Peyer's patch (tissue), 4 donors: ENCODE measurements at regions not wholly inside any gene's neighbourhood (a gene's known extent, or its start where the extent isn't known, plus 50 kb on each side); places are given as distances from the start of the nearest gene placed in this dataset.

Source experiments
- POLR2A ChIP-seq, 2 donors: fragments of 450-650 bp; IDR thresholded peaks; one replicate each; pipeline ENCODE4 v1.5.1; 2017; ENCODE audit warnings: antibody characterized with exemption in 2 of 2, mild to moderate bottlenecking in 2 of 2, moderate library complexity in 2 of 2
- TF ChIP-seq, protein P1 (sequence below), 6 experiments: fragments of 450-650 bp in 4 of 6; fragments of 200-600 bp in 2 of 6; sonication (generic) in 1 of 6; IDR thresholded peaks; one replicate each; pipeline ENCODE4 v1.5.1; 2017 to 2019; ENCODE audit warnings: antibody characterized with exemption in 6 of 6, mild to moderate bottlenecking in 3 of 6, moderate library complexity in 1 of 6

DNA sequence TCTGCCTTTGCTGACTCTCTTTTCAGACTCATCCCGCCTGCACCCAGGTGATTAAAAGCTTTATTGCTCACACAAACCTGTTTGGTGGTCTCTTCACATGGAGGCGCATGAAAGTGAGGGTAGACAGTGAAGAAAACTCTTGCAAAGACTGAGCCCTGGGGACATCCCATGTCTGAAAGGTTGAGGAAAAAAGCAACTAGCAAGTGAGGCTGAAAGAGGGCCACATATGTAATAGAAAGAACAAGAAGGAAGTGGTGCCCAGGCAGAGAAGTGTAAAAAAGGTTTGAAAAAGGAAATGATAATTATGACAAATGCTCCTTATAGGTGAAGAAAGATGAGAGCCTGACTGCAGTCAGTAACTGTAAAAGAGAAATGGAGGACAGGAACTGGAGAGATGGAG, 115.9 kb upstream of the NEK7 start:
- TF ChIP-seq, protein P1, sequence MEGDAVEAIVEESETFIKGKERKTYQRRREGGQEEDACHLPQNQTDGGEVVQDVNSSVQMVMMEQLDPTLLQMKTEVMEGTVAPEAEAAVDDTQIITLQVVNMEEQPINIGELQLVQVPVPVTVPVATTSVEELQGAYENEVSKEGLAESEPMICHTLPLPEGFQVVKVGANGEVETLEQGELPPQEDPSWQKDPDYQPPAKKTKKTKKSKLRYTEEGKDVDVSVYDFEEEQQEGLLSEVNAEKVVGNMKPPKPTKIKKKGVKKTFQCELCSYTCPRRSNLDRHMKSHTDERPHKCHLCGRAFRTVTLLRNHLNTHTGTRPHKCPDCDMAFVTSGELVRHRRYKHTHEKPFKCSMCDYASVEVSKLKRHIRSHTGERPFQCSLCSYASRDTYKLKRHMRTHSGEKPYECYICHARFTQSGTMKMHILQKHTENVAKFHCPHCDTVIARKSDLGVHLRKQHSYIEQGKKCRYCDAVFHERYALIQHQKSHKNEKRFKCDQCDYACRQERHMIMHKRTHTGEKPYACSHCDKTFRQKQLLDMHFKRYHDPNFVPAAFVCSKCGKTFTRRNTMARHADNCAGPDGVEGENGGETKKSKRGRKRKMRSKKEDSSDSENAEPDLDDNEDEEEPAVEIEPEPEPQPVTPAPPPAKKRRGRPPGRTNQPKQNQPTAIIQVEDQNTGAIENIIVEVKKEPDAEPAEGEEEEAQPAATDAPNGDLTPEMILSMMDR (IDR thresholded peaks at IDR 0.05), result no peak
- TF ChIP-seq POLR2A (IDR thresholded peaks at IDR 0.05), result no peak
